GM19397 (cell line): ENCODE measurements at regions not wholly inside any gene's neighbourhood (a gene's known extent, or its start where the extent isn't known, plus 50 kb on each side); places are given as distances from the start of the nearest gene placed in this dataset.

Experiments used
- ATAC-seq: cut with Tn5 transposase; IDR thresholded peaks from one replicate; pipeline ENCODE4 v1.9.1; 2021; ENCODE audit warnings: mild to moderate bottlenecking, moderate library complexity; ENCODE audit not compliant: unreplicated experiment

GRCh38 chr1:181863736-181864135 lies 197.8 kb downstream of the ZNF648 start:
- ATAC-seq = no peak

- no peak for ATAC-seq
Measured at GRCh38 chr1:181863006-181863405, 198.5 kb downstream of the ZNF648 start.

- no peak for ATAC-seq
Measured at GRCh38 chr1:181858135-181858534, 203.4 kb downstream of the ZNF648 start.
